ENCODE measurements at regions not wholly inside any gene's neighbourhood (a gene's known extent, or its start where the extent isn't known, plus 50 kb on each side); places are given as distances from the start of the nearest gene placed in this dataset.

DNA sequence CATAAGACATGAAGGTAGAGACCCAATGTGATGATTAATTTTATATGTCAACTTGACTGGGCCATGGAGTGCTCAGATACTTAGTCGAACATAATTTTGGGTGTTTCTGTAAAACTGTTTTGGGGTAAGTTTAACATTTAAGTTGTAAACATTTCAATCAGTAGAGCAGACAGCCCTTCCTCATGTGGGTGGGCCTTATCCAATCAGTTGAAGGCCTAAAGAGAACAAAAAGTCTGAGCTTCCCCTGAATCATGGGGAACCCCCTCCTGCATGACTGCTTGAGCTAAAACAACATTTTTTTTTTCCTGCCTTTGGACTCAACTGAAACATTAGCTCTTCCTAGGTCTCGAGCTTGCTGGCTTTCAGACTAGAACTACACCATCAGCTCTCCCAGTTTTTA is 327.3 kb upstream of the SOX9 start:
- Histone ChIP-seq H3K27me3 (ENCODE audit: insufficient read depth) (no peaks in the 10 kb centered on the region), H3K27ac (ENCODE audit: low read depth) (no peak overlapping the region), H3K4me2 (no peak overlapping the region), H3K9me2 (ENCODE audit: insufficient read depth) (no peaks in the 10 kb centered on the region), H3K4me1 (ENCODE audit: insufficient read depth) (no peaks in the 10 kb centered on the region), H3K4me3 (no peak overlapping the region), H2AFZ (no peak overlapping the region), H3F3A (replicated peaks; ENCODE audit: low read depth) (no peaks in the 10 kb centered on the region), H3K79me2 (replicated peaks; ENCODE audit: insufficient read depth) (no peaks in the 10 kb centered on the region), H3K36me3 (ENCODE audit: insufficient read depth) (no peaks in the 10 kb centered on the region), H4K20me1 (replicated peaks; ENCODE audit: insufficient read depth) (no peaks in the 10 kb centered on the region)
- ATAC-seq (no peak), DNase-seq (ENCODE audit: low spot score) (no peak)
- TF ChIP-seq STAT1 (IDR thresholded peaks at IDR 0.05; ENCODE audit: unreplicated experiment) (no peak), JUNB (IDR thresholded peaks at IDR 0.05; ENCODE audit: unreplicated experiment) (no peak), POLR2AphosphoS5 (IDR thresholded peaks at IDR 0.05; ENCODE audit: low read depth) (no peak), EZH2 (IDR thresholded peaks at IDR 0.05; ENCODE audit: low read depth, unreplicated experiment) (no peak), EZH2phosphoT487 (IDR thresholded peaks at IDR 0.05; ENCODE audit: unreplicated experiment) (no peak), CREB1 (CRISPR knock-in tag; IDR thresholded peaks at IDR 0.05; ENCODE audit: low read depth) (no peak), NANOG (IDR thresholded peaks at IDR 0.05; ENCODE audit: borderline replicate concordance) (no peak)
- TF ChIP-seq, protein P1, sequence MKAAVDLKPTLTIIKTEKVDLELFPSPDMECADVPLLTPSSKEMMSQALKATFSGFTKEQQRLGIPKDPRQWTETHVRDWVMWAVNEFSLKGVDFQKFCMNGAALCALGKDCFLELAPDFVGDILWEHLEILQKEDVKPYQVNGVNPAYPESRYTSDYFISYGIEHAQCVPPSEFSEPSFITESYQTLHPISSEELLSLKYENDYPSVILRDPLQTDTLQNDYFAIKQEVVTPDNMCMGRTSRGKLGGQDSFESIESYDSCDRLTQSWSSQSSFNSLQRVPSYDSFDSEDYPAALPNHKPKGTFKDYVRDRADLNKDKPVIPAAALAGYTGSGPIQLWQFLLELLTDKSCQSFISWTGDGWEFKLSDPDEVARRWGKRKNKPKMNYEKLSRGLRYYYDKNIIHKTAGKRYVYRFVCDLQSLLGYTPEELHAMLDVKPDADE (IDR thresholded peaks at IDR 0.05), result no peak
- TF ChIP-seq, protein P2, sequence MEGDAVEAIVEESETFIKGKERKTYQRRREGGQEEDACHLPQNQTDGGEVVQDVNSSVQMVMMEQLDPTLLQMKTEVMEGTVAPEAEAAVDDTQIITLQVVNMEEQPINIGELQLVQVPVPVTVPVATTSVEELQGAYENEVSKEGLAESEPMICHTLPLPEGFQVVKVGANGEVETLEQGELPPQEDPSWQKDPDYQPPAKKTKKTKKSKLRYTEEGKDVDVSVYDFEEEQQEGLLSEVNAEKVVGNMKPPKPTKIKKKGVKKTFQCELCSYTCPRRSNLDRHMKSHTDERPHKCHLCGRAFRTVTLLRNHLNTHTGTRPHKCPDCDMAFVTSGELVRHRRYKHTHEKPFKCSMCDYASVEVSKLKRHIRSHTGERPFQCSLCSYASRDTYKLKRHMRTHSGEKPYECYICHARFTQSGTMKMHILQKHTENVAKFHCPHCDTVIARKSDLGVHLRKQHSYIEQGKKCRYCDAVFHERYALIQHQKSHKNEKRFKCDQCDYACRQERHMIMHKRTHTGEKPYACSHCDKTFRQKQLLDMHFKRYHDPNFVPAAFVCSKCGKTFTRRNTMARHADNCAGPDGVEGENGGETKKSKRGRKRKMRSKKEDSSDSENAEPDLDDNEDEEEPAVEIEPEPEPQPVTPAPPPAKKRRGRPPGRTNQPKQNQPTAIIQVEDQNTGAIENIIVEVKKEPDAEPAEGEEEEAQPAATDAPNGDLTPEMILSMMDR (conservative IDR thresholded peaks at IDR 0.05; ENCODE audit: low read depth in 2 of 2), result no peak
- TF ChIP-seq, protein P3, sequence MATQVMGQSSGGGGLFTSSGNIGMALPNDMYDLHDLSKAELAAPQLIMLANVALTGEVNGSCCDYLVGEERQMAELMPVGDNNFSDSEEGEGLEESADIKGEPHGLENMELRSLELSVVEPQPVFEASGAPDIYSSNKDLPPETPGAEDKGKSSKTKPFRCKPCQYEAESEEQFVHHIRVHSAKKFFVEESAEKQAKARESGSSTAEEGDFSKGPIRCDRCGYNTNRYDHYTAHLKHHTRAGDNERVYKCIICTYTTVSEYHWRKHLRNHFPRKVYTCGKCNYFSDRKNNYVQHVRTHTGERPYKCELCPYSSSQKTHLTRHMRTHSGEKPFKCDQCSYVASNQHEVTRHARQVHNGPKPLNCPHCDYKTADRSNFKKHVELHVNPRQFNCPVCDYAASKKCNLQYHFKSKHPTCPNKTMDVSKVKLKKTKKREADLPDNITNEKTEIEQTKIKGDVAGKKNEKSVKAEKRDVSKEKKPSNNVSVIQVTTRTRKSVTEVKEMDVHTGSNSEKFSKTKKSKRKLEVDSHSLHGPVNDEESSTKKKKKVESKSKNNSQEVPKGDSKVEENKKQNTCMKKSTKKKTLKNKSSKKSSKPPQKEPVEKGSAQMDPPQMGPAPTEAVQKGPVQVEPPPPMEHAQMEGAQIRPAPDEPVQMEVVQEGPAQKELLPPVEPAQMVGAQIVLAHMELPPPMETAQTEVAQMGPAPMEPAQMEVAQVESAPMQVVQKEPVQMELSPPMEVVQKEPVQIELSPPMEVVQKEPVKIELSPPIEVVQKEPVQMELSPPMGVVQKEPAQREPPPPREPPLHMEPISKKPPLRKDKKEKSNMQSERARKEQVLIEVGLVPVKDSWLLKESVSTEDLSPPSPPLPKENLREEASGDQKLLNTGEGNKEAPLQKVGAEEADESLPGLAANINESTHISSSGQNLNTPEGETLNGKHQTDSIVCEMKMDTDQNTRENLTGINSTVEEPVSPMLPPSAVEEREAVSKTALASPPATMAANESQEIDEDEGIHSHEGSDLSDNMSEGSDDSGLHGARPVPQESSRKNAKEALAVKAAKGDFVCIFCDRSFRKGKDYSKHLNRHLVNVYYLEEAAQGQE (IDR thresholded peaks at IDR 0.05; ENCODE audit: unreplicated experiment), result no peak
- TF ChIP-seq, protein P4, sequence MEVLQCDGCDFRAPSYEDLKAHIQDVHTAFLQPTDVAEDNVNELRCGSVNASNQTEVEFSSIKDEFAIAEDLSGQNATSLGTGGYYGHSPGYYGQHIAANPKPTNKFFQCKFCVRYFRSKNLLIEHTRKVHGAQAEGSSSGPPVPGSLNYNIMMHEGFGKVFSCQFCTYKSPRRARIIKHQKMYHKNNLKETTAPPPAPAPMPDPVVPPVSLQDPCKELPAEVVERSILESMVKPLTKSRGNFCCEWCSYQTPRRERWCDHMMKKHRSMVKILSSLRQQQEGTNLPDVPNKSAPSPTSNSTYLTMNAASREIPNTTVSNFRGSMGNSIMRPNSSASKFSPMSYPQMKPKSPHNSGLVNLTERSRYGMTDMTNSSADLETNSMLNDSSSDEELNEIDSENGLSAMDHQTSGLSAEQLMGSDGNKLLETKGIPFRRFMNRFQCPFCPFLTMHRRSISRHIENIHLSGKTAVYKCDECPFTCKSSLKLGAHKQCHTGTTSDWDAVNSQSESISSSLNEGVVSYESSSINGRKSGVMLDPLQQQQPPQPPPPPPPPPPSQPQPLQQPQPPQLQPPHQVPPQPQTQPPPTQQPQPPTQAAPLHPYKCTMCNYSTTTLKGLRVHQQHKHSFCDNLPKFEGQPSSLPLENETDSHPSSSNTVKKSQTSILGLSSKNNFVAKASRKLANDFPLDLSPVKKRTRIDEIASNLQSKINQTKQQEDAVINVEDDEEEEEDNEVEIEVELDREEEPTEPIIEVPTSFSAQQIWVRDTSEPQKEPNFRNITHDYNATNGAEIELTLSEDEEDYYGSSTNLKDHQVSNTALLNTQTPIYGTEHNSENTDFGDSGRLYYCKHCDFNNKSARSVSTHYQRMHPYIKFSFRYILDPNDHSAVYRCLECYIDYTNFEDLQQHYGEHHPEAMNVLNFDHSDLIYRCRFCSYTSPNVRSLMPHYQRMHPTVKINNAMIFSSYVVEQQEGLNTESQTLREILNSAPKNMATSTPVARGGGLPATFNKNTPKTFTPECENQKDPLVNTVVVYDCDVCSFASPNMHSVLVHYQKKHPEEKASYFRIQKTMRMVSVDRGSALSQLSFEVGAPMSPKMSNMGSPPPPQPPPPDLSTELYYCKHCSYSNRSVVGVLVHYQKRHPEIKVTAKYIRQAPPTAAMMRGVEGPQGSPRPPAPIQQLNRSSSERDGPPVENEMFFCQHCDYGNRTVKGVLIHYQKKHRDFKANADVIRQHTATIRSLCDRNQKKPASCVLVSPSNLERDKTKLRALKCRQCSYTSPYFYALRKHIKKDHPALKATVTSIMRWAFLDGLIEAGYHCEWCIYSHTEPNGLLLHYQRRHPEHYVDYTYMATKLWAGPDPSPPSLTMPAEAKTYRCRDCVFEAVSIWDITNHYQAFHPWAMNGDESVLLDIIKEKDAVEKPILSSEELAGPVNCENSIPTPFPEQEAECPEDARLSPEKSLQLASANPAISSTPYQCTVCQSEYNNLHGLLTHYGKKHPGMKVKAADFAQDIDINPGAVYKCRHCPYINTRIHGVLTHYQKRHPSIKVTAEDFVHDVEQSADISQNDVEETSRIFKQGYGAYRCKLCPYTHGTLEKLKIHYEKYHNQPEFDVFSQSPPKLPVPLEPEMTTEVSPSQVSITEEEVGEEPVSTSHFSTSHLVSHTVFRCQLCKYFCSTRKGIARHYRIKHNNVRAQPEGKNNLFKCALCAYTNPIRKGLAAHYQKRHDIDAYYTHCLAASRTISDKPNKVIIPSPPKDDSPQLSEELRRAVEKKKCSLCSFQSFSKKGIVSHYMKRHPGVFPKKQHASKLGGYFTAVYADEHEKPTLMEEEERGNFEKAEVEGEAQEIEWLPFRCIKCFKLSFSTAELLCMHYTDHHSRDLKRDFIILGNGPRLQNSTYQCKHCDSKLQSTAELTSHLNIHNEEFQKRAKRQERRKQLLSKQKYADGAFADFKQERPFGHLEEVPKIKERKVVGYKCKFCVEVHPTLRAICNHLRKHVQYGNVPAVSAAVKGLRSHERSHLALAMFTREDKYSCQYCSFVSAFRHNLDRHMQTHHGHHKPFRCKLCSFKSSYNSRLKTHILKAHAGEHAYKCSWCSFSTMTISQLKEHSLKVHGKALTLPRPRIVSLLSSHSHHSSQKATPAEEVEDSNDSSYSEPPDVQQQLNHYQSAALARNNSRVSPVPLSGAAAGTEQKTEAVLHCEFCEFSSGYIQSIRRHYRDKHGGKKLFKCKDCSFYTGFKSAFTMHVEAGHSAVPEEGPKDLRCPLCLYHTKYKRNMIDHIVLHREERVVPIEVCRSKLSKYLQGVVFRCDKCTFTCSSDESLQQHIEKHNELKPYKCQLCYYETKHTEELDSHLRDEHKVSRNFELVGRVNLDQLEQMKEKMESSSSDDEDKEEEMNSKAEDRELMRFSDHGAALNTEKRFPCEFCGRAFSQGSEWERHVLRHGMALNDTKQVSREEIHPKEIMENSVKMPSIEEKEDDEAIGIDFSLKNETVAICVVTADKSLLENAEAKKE (CRISPR knock-in tag; IDR thresholded peaks at IDR 0.05), result no peak
- Mint-ChIP-seq H3K36me3 (ENCODE audit: low read depth) (no peaks in the 10 kb centered on the region), H3K9me3 (no peaks in the 10 kb centered on the region), H3K27me3 (ENCODE audit: insufficient read depth, low read depth, poor library complexity) (peaks cover 2% of the 10 kb centered on the region), H3K27ac (no peak overlapping the region), H3K4me3 (no peak overlapping the region), H3K4me1 (no peaks in the 10 kb centered on the region)

All from GM23338 (cell line).